Stimulated activated CD4-positive, alpha-beta T cell treated with anti-CD3 and anti-CD28 coated beads, TNF-alpha, amount 100 ng/mL, for 48 hours (primary cell): ENCODE measurements at regions not wholly inside any gene's neighbourhood (a gene's known extent, or its start where the extent isn't known, plus 50 kb on each side); places are given as distances from the start of the nearest gene placed in this dataset.

Experiments
- DNase-seq, 3 donors: peaks; one replicate each; pipeline ENCODE4 v3.0.0-alpha.2; 2020; ENCODE audit warnings: low read depth in 3 of 3

DNA sequence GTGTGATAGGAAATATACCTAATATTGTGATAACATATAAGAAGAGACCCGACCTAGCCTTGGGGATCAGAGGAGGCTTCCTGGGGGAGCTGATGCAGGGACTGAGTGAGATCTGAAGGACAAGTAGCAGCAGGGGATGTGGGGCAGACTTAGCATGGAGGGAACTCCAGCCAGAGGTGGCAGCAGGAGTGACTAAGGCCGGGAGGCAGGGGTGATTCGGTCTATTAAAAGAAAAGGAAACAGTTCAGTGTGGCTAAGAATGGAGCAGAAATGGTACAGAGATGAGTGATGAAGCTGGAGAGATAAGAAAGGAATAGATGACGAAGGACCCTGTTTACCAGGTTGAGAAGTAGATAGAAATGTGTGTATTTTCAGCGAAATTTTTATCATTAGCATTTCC lies 408.8 kb downstream of the ENC1 start:
- no peak for DNase-seq

GRCh38 chr5:74226716-74227485 lies 413.6 kb downstream of the ENC1 start:
- no peak for DNase-seq

GRCh38 chr5:74225587-74225986 lies 414.9 kb downstream of the ENC1 start:
- DNase-seq = no peak

DNA sequence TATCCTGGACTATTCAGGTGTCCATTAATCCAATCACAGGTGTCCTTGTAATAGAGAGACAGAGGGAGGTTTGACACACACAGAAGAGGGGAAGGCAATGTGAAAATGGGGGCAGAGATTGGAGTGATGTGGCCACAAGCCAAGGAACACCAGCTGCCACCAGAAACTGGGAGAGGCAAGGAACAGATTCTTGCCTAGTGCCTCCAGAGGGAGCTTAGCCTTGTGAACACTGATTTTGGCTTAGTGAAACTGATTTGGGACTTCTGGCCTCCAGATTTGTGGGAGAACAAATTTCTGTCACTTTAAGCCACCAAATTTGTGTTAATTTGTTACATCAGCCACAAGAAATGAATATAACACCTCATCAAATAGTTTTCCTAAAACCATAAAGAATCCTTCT lies 416.2 kb downstream of the ENC1 start:
- no peak for DNase-seq

GRCh38 chr5:74222806-74223205 lies 417.7 kb downstream of the ENC1 start:
- no peak for DNase-seq

GRCh38 chr5:74221413-74221812 lies 419.1 kb downstream of the ENC1 start:
- DNase-seq = no peak

GRCh38 chr5:74216012-74216411 lies 424.5 kb downstream of the ENC1 start:
- no peak for DNase-seq

DNA sequence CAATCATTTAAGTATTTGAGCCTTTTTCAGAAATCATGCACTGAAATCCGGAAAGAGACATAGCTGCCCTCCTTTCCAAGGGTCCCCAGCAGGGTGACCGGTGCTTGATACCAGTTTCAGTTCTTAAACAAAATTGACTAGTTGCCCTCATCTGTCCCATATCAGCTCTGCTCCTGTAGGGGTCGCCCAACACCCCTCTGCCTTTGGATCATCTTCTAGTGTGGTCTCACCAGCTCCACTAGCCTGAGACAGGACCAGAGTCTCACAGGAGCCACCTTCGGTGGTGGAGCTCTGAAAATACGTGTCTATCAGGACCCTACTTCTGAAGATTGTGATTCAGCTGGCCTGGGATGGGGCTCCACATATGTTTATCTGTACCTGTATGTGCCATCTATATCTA lies 428.2 kb downstream of the ENC1 start:
- no peak for DNase-seq

- no peak for DNase-seq
Measured at GRCh38 chr5:74209571-74209970, 431.0 kb downstream of the ENC1 start.

GRCh38 chr5:74206579-74207550 lies 433.7 kb downstream of the ENC1 start:
- no peak for DNase-seq

DNA sequence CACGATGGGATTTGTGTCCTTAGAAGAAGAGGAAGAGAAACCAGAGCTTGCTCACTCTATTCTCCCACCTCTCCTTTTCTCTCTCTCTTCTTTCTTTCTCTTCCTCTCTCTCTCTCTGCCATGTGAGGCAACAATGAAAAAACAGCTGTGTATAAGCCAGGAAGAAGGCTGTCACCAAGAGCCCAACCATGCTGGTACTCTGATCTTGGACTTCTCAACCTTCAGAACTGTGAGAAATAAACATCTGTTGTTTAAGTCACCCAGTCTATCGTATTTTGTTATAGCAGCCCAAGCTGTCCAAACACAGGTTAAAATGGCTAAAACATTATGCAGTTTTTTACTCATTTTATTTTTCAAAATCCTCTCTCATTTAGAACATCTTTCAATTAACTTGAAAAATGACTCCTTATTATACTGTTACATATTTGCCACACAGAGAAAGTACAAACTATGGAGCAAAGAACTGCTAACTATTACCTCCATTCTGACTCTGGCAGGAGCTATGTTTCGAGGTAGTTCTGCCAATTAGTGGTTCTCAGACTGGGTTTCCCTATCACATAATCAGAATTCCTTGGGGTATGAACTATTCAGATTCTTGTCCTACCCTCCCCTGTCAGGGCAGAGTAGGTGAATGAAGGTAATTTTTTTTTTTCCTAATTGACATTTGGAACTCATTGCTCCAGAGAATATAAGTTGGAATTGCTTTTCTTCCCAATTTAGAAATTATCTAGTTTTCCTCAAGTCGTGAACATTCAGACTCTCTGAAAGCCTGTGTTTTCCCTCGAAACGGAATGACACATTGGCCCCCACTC lies 434.6 kb downstream of the ENC1 start:
- no peak for DNase-seq

DNA sequence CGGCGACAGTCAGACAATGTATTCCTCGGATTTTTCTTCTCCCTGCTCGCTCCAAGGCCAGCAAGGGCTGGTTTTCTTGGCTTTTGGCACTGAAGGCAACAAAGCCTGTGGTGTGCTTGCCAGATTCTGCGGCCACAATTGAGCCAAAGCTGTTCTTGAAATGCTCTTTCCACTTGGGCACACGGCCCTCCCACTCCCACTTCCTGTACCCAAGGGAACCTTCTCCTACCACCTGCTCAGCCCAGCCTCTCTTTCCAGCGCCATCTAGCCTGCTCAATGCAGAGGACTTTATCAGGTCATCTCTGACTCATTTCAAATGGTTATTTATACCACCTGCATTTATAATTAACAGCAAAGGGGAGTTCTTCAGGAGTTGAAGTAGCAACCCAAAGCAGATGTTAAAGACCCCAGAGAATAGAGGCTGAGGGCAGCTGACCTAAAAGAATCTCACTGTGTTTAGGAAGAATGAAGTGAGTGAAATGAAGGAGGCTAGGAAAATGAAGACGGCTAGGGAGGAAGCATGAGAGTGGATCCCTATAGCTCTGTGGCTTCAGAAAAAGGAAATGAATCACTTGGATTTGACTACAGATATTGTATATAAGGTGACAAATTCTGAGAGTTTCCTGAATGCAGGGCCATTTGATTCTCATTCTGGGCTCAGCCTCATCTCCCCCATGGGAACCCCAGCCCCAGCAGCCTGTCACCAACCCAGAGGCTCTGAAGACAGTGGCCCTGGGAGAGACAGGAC lies 439.0 kb downstream of the ENC1 start:
- no peak for DNase-seq

GRCh38 chr5:74200560-74200959 lies 440.0 kb downstream of the ENC1 start:
- no peak for DNase-seq

DNA sequence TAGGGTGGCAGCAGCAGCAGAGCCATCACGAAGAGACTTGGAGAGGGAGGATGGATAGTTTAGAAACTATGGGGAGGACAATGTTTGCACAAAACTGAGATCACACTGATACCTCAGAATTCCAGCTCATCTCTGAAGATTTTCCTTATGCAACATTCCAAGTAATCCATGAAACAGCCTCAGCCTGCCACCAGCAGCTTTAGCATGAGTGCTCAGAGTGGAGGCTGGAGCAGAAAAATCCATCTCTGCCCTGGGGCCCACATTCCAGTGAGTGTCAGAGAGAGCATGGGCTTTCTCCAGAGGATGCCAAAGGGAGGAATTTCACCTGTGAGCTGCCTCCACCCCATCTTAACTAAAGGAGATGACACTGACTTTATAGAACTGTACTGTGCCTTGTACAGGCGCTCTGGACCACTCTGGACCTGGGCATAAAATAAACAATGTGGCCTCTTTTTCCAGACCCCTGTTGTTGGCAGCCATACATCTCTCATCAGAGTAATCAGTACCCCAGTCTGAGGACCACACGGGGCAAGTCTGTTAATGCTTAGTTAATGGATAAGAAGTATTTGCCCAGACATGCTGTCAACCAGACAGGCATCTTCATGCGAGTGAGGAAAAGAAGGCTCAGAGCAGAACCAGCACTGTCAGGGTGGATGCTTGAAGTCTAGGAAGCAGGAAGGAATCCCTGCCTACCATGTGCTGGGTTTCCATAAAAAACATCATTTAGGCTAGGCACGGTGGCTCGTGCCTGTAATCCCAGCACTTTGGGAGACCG lies 440.9 kb downstream of the ENC1 start:
- DNase-seq = no peak

- no peak for DNase-seq
Measured at GRCh38 chr5:74199005-74199404, 441.5 kb downstream of the ENC1 start.

DNA sequence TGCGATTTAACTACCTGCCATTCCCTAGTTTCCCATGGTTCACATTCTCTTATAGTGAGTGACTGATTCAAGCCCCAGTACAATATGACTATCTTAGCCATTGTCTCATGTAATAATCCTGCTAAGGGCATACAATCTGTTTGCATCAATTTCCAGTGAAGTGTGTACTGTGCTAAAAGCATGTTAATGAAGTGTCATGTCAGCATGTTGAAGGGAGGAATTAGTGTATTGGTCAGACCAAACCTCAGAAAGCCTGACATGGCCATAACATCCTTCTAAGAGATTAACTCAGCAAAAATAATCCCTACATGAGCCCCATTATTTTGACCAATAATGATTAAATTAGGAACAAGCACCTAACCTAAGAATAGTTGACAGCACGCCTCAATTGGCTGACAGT lies 442.4 kb downstream of the ENC1 start:
- DNase-seq = no peak

GRCh38 chr5:74196233-74196632 lies 444.3 kb downstream of the ENC1 start:
- no peak for DNase-seq

DNA sequence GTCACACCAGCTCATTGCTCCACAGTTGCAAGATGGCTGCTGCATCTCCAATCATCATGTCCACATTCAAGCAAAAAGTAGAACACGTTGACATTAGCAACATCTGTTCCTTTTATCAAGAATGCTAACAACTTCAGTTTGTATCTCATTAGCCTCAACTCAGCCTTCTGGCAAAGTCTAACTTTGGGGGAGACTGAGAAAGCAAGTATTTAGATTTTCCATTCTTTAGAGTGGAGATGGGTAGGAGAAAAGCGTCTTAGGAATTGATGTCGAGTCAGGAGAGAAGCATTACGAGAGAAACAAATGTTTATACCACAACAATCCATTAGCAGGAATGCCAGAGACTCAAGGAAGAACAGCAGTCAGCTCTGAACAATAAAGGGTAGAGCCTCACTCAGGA lies 446.3 kb downstream of the ENC1 start:
- DNase-seq = no peak

GRCh38 chr5:74192606-74193299 lies 447.8 kb downstream of the ENC1 start:
- no peak for DNase-seq
